IPS-18a (cell line): ENCODE measurements at regions not wholly inside any gene's neighbourhood (a gene's known extent, or its start where the extent isn't known, plus 50 kb on each side); places are given as distances from the start of the nearest gene placed in this dataset.

ENCODE experiments used
- H3K27ac ChIP-seq: one replicate; pipeline ENCODE4 v1.5.1; 2013; ENCODE audit warnings: low read length
- H3K27me3 ChIP-seq: one replicate; pipeline ENCODE4 v1.6.1; 2013; ENCODE audit warnings: mild to moderate bottlenecking, low read length; ENCODE audit not compliant: control insufficient read depth, insufficient read depth
- H3K36me3 ChIP-seq: one replicate; pipeline ENCODE4 v1.6.1; 2013; ENCODE audit warnings: low read depth, low read length; ENCODE audit not compliant: control insufficient read depth
- H3K4me1 ChIP-seq: one replicate; pipeline ENCODE4 v1.6.1; 2013; ENCODE audit warnings: low read depth, low read length; ENCODE audit not compliant: control insufficient read depth
- H3K4me3 ChIP-seq: one replicate; pipeline ENCODE4 v1.5.1; 2013; ENCODE audit warnings: low read length
- H3K9ac ChIP-seq: one replicate; pipeline ENCODE4 v1.6.1; 2013; ENCODE audit warnings: mild to moderate bottlenecking, low read length, moderate library complexity
- H3K9me3 ChIP-seq: one replicate; pipeline ENCODE4 v1.6.1; 2013; ENCODE audit warnings: low read depth, low read length; ENCODE audit not compliant: control insufficient read depth

GRCh38 chr14:98700748-98701147 lies 571.2 kb downstream of the BCL11B start:
- Histone ChIP-seq H3K9ac (no peak overlapping the region), H3K4me1 (no peaks in the 10 kb centered on the region), H3K9me3 (no peaks in the 10 kb centered on the region), H3K36me3 (no peaks in the 10 kb centered on the region), H3K27ac (no peak overlapping the region), H3K27me3 (no peaks in the 10 kb centered on the region), H3K4me3 (no peak overlapping the region)

- no peaks in the 10 kb centered on the region for H3K27me3 ChIP-seq
- H3K36me3 ChIP-seq = no peaks in the 10 kb centered on the region
- H3K9me3 ChIP-seq = no peaks in the 10 kb centered on the region
- no peak overlapping the region for H3K27ac ChIP-seq
- no peak overlapping the region for H3K9ac ChIP-seq
- no peaks in the 10 kb centered on the region for H3K4me1 ChIP-seq
- no peak overlapping the region for H3K4me3 ChIP-seq
Observed at GRCh38 chr14:98701377-98701776, 570.6 kb downstream of the BCL11B start.

GRCh38 chr14:98704441-98704840 lies 567.6 kb downstream of the BCL11B start:
- no peak overlapping the region for H3K9ac ChIP-seq
- H3K9me3 ChIP-seq = no peaks in the 10 kb centered on the region
- H3K36me3 ChIP-seq = no peaks in the 10 kb centered on the region
- no peaks in the 10 kb centered on the region for H3K27me3 ChIP-seq
- no peaks in the 10 kb centered on the region for H3K4me1 ChIP-seq
- H3K4me3 ChIP-seq = no peak overlapping the region
- no peak overlapping the region for H3K27ac ChIP-seq

GRCh38 chr14:98705871-98706300 lies 566.1 kb downstream of the BCL11B start:
- no peak overlapping the region for H3K4me3 ChIP-seq
- no peak overlapping the region for H3K9ac ChIP-seq
- H3K9me3 ChIP-seq = no peaks in the 10 kb centered on the region

GRCh38 chr14:98707522-98707921 lies 564.5 kb downstream of the BCL11B start:
- no peaks in the 10 kb centered on the region for H3K27me3 ChIP-seq
- no peak overlapping the region for H3K4me3 ChIP-seq
- no peaks in the 10 kb centered on the region for H3K36me3 ChIP-seq
- no peaks in the 10 kb centered on the region for H3K9me3 ChIP-seq
- no peak overlapping the region for H3K27ac ChIP-seq
- no peaks in the 10 kb centered on the region for H3K4me1 ChIP-seq
- no peak overlapping the region for H3K9ac ChIP-seq

More at GRCh38 chr14:98705871-98706300, 566.1 kb downstream of the BCL11B start:
- no peak overlapping the region for H3K27ac ChIP-seq
- H3K36me3 ChIP-seq = no peaks in the 10 kb centered on the region
- no peaks in the 10 kb centered on the region for H3K27me3 ChIP-seq
- H3K4me1 ChIP-seq = no peaks in the 10 kb centered on the region

GRCh38 chr14:98708555-98708954 lies 563.4 kb downstream of the BCL11B start:
- no peak overlapping the region for H3K27ac ChIP-seq
- H3K4me3 ChIP-seq = no peak overlapping the region
- no peaks in the 10 kb centered on the region for H3K9me3 ChIP-seq
- H3K36me3 ChIP-seq = no peaks in the 10 kb centered on the region
- no peak overlapping the region for H3K9ac ChIP-seq
- no peaks in the 10 kb centered on the region for H3K27me3 ChIP-seq
- no peaks in the 10 kb centered on the region for H3K4me1 ChIP-seq

GRCh38 chr14:98711453-98711852 lies 560.5 kb downstream of the BCL11B start:
- Histone ChIP-seq H3K9me3 (no peaks in the 10 kb centered on the region), H3K36me3 (no peaks in the 10 kb centered on the region), H3K27ac (no peak overlapping the region), H3K4me1 (no peaks in the 10 kb centered on the region), H3K4me3 (no peak overlapping the region), H3K9ac (no peak overlapping the region), H3K27me3 (no peaks in the 10 kb centered on the region)

GRCh38 chr14:98714626-98715425 lies 557.2 kb downstream of the BCL11B start:
- no peaks in the 10 kb centered on the region for H3K36me3 ChIP-seq
- H3K27me3 ChIP-seq = no peaks in the 10 kb centered on the region
- no peak overlapping the region for H3K9ac ChIP-seq
- no peak overlapping the region for H3K27ac ChIP-seq
- no peaks in the 10 kb centered on the region for H3K4me1 ChIP-seq
- H3K9me3 ChIP-seq = no peaks in the 10 kb centered on the region
- H3K4me3 ChIP-seq = no peak overlapping the region

- H3K4me3 ChIP-seq = no peak overlapping the region
- no peaks in the 10 kb centered on the region for H3K27me3 ChIP-seq
- H3K36me3 ChIP-seq = no peaks in the 10 kb centered on the region
- no peak overlapping the region for H3K9ac ChIP-seq
- H3K27ac ChIP-seq = no peak overlapping the region
- H3K9me3 ChIP-seq = no peaks in the 10 kb centered on the region
- H3K4me1 ChIP-seq = no peaks in the 10 kb centered on the region
Observed at GRCh38 chr14:98716133-98716532, 555.9 kb downstream of the BCL11B start.

GRCh38 chr14:98721061-98721460 lies 550.9 kb downstream of the BCL11B start:
- H3K27me3 ChIP-seq = no peaks in the 10 kb centered on the region
- H3K4me1 ChIP-seq = peaks cover 7% of the 10 kb centered on the region
- no peaks in the 10 kb centered on the region for H3K36me3 ChIP-seq
- no peaks in the 10 kb centered on the region for H3K9me3 ChIP-seq
- H3K4me3 ChIP-seq = no peak overlapping the region
- H3K27ac ChIP-seq = no peak overlapping the region
- H3K9ac ChIP-seq = no peak overlapping the region

GRCh38 chr14:98724734-98725133 lies 547.3 kb downstream of the BCL11B start:
- Histone ChIP-seq H3K4me3 (no peak overlapping the region), H3K27me3 (no peaks in the 10 kb centered on the region), H3K9ac (no peak overlapping the region), H3K9me3 (no peaks in the 10 kb centered on the region), H3K36me3 (no peaks in the 10 kb centered on the region), H3K4me1 (peaks cover 7% of the 10 kb centered on the region), H3K27ac (no peak overlapping the region)

- Histone ChIP-seq H3K4me1 (peaks cover 7% of the 10 kb centered on the region), H3K4me3 (no peak overlapping the region), H3K36me3 (no peaks in the 10 kb centered on the region), H3K9me3 (no peaks in the 10 kb centered on the region), H3K27ac (no peak overlapping the region), H3K27me3 (no peaks in the 10 kb centered on the region), H3K9ac (no peak overlapping the region)
Observed at GRCh38 chr14:98725191-98725590, 546.8 kb downstream of the BCL11B start.
